HG02885 (cell line): ENCODE measurements at regions not wholly inside any gene's neighbourhood (a gene's known extent, or its start where the extent isn't known, plus 50 kb on each side); places are given as distances from the start of the nearest gene placed in this dataset.

Experiments used
- ATAC-seq: cut with Tn5 transposase; IDR thresholded peaks from one replicate; pipeline ENCODE4 v1.9.1; 2021; ENCODE audit warnings: mild to moderate bottlenecking; ENCODE audit not compliant: unreplicated experiment, poor library complexity

- ATAC-seq: no peak
These were observed 113.7 kb downstream of the SLC25A47 start for GRCh38 chr14:100436745-100437406.

- ATAC-seq: no peak
These were observed 115.1 kb downstream of the SLC25A47 start for GRCh38 chr14:100438271-100438670.

GRCh38 chr14:100438678-100439592 is 115.8 kb downstream of the SLC25A47 start:
- no peak for ATAC-seq

- ATAC-seq: no peak
These were observed 116.6 kb downstream of the SLC25A47 start for GRCh38 chr14:100439781-100440180.

- no peak for ATAC-seq
These were observed 117.1 kb downstream of the SLC25A47 start for GRCh38 chr14:100440207-100440631.

- ATAC-seq: no peak
These were observed 117.6 kb downstream of the SLC25A47 start for GRCh38 chr14:100440758-100441203.

- ATAC-seq: no peak
These were observed 118.3 kb downstream of the SLC25A47 start for GRCh38 chr14:100441271-100441947.

- ATAC-seq: no peak
These were observed 118.9 kb downstream of the SLC25A47 start for GRCh38 chr14:100442036-100442435.

- no peak for ATAC-seq
These were observed 119.7 kb downstream of the SLC25A47 start for GRCh38 chr14:100442498-100443490.

- no peak for ATAC-seq
These were observed 120.5 kb downstream of the SLC25A47 start for GRCh38 chr14:100443603-100444002.

GRCh38 chr14:100445436-100446088 is 122.4 kb downstream of the SLC25A47 start:
- ATAC-seq: no peak

GRCh38 chr14:100446572-100446971 is 123.4 kb downstream of the SLC25A47 start:
- no peak for ATAC-seq

GRCh38 chr14:100448376-100448775 is 125.2 kb downstream of the SLC25A47 start:
- no peak for ATAC-seq

- ATAC-seq: no peak
These were observed 126.3 kb downstream of the SLC25A47 start for GRCh38 chr14:100449225-100449987.

GRCh38 chr14:100450049-100450448 is 126.9 kb downstream of the SLC25A47 start:
- ATAC-seq: no peak

GRCh38 chr14:100450736-100451135 is 127.6 kb downstream of the SLC25A47 start:
- ATAC-seq: no peak

GRCh38 chr14:100451264-100451663 is 128.1 kb downstream of the SLC25A47 start:
- no peak for ATAC-seq

- ATAC-seq: no peak
These were observed 130.8 kb downstream of the SLC25A47 start for GRCh38 chr14:100453930-100454329.
